ENCODE measurements at regions not wholly inside any gene's neighbourhood (a gene's known extent, or its start where the extent isn't known, plus 50 kb on each side); places are given as distances from the start of the nearest gene placed in this dataset.
"Not testable (repeated sequence)": the region's sequence is repeated elsewhere in the genome, so short reads cannot be mapped to it uniquely, and the experiment has no call there.

GRCh38 chr12:54799966-54800365, 54.4 kb upstream of the MUCL1 start:
- DNase-seq (ENCODE audit: low read depth in 1 of 2, low spot score in 1 of 2); H3K4me3 ChIP-seq (replicated peaks; ENCODE audit: insufficient read depth, low read length); H3K27me3 ChIP-seq (ENCODE audit: insufficient read depth, poor library complexity, severe bottlenecking); H3K27ac ChIP-seq (replicated peaks): not testable (repeated sequence)

GRCh38 chr12:54798651-54799050, 55.7 kb upstream of the MUCL1 start:
- TF ChIP-seq SPI1 (IDR thresholded peaks at IDR 0.05; ENCODE audit: borderline replicate concordance, low read depth) (no peak), POLR2AphosphoS5 (IDR thresholded peaks at IDR 0.05; ENCODE audit: low read depth) (no peak), REST (IDR thresholded peaks at IDR 0.05; ENCODE audit: insufficient replicate concordance, low read depth) (no peak), GABPA (IDR thresholded peaks at IDR 0.05; ENCODE audit: low read depth) (no peak), CTCF (IDR thresholded peaks at IDR 0.05; ENCODE audit: insufficient read depth, low read length) (no peak)
- Histone ChIP-seq H3K4me3 (replicated peaks; ENCODE audit: insufficient read depth, low read length) (no peak overlapping the region), H3K27ac (replicated peaks) (no peak overlapping the region), H3K27me3 (ENCODE audit: insufficient read depth, poor library complexity, severe bottlenecking) (peaks cover 3% of the 10 kb centered on the region)
- DNase-seq (ENCODE audit: low read depth in 1 of 2, low spot score in 1 of 2) = no peak

- no peak for DNase-seq (ENCODE audit: low read depth in 1 of 2, low spot score in 1 of 2)
- no peak overlapping the region for H3K4me3 ChIP-seq (replicated peaks; ENCODE audit: insufficient read depth, low read length)
- no peak overlapping the region for H3K27ac ChIP-seq (replicated peaks)
- TF ChIP-seq POLR2AphosphoS5 (IDR thresholded peaks at IDR 0.05; ENCODE audit: low read depth) (no peak), GABPA (IDR thresholded peaks at IDR 0.05; ENCODE audit: low read depth) (no peak), CTCF (IDR thresholded peaks at IDR 0.05; ENCODE audit: insufficient read depth, low read length) (no peak), REST (IDR thresholded peaks at IDR 0.05; ENCODE audit: insufficient replicate concordance, low read depth) (no peak), SPI1 (IDR thresholded peaks at IDR 0.05; ENCODE audit: borderline replicate concordance, low read depth) (no peak)
- H3K27me3 ChIP-seq (ENCODE audit: insufficient read depth, poor library complexity, severe bottlenecking) = peaks cover 3% of the 10 kb centered on the region
Observed at GRCh38 chr12:54796991-54797390, 57.3 kb upstream of the MUCL1 start.

GRCh38 chr12:54795644-54796043, 58.7 kb upstream of the MUCL1 start:
- TF ChIP-seq CTCF (IDR thresholded peaks at IDR 0.05; ENCODE audit: insufficient read depth, low read length) = no peak
- TF ChIP-seq REST (IDR thresholded peaks at IDR 0.05; ENCODE audit: insufficient replicate concordance, low read depth) = no peak
- no peak for TF ChIP-seq POLR2AphosphoS5 (IDR thresholded peaks at IDR 0.05; ENCODE audit: low read depth)
- no peak for TF ChIP-seq SPI1 (IDR thresholded peaks at IDR 0.05; ENCODE audit: borderline replicate concordance, low read depth)
- no peak for TF ChIP-seq GABPA (IDR thresholded peaks at IDR 0.05; ENCODE audit: low read depth)

More at GRCh38 chr12:54795644-54796043, 58.7 kb upstream of the MUCL1 start:
- Histone ChIP-seq H3K4me3 (replicated peaks; ENCODE audit: insufficient read depth, low read length) (no peak overlapping the region), H3K27me3 (ENCODE audit: insufficient read depth, poor library complexity, severe bottlenecking) (peaks cover 3% of the 10 kb centered on the region), H3K27ac (replicated peaks) (no peak overlapping the region)
- DNase-seq (ENCODE audit: low read depth in 1 of 2, low spot score in 1 of 2) = no peak
